ENCODE measurements at regions not wholly inside any gene's neighbourhood (a gene's known extent, or its start where the extent isn't known, plus 50 kb on each side); places are given as distances from the start of the nearest gene placed in this dataset.

GRCh38 chr2:204332706-204333105 is 212.6 kb upstream of the PARD3B start (continued):
- TF ChIP-seq ETS1 (IDR thresholded peaks at IDR 0.05), result no peak
- no peak for TF ChIP-seq POLR2AphosphoS5 (IDR thresholded peaks at IDR 0.05; ENCODE audit: low read depth)
- TF ChIP-seq EZH2phosphoT487 (IDR thresholded peaks at IDR 0.05; ENCODE audit: unreplicated experiment), result no peak
- no peak for TF ChIP-seq CREB1 (CRISPR knock-in tag; IDR thresholded peaks at IDR 0.05; ENCODE audit: low read depth)
- TF ChIP-seq JUNB (IDR thresholded peaks at IDR 0.05; ENCODE audit: unreplicated experiment), result no peak
- TF ChIP-seq EZH2 (IDR thresholded peaks at IDR 0.05; ENCODE audit: low read depth, unreplicated experiment), result no peak
- TF ChIP-seq, protein P1, sequence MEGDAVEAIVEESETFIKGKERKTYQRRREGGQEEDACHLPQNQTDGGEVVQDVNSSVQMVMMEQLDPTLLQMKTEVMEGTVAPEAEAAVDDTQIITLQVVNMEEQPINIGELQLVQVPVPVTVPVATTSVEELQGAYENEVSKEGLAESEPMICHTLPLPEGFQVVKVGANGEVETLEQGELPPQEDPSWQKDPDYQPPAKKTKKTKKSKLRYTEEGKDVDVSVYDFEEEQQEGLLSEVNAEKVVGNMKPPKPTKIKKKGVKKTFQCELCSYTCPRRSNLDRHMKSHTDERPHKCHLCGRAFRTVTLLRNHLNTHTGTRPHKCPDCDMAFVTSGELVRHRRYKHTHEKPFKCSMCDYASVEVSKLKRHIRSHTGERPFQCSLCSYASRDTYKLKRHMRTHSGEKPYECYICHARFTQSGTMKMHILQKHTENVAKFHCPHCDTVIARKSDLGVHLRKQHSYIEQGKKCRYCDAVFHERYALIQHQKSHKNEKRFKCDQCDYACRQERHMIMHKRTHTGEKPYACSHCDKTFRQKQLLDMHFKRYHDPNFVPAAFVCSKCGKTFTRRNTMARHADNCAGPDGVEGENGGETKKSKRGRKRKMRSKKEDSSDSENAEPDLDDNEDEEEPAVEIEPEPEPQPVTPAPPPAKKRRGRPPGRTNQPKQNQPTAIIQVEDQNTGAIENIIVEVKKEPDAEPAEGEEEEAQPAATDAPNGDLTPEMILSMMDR (conservative IDR thresholded peaks at IDR 0.05; ENCODE audit: low read depth in 2 of 2), result no peak

DNA sequence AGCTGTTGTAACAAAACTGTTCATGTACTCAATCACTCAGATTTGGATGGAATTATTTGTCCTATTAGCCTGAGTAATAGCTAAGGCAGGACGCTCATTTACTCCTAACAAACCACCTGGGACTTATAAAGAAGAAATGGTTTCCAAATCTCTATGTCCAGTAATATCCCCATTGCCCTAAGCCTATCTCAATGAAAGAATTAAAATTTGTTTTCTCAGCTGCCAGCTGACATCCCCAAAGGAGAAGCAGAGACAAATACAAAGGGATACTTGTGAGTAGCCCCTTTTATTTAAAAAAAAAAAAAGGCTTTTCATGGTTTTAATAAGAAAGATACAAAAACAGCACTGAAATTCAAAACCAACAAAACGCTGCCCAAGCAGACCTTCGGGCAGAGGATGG is 211.4 kb upstream of the PARD3B start:
- Mint-ChIP-seq H3K9me3 (no peaks in the 10 kb centered on the region), H3K27me3 (ENCODE audit: insufficient read depth, low read depth, poor library complexity) (no peaks in the 10 kb centered on the region), H3K27ac (no peak overlapping the region), H3K36me3 (ENCODE audit: low read depth) (no peaks in the 10 kb centered on the region), H3K4me3 (no peak overlapping the region), H3K4me1 (peaks cover 6% of the 10 kb centered on the region; the same call in 2 of the 3 replicates)
- Histone ChIP-seq H3F3A (replicated peaks; ENCODE audit: low read depth) (no peaks in the 10 kb centered on the region), H3K79me2 (replicated peaks; ENCODE audit: insufficient read depth) (no peaks in the 10 kb centered on the region), H3K4me1 (ENCODE audit: insufficient read depth) (peaks cover 2% of the 10 kb centered on the region), H2AFZ (no peak overlapping the region), H3K4me2 (no peak overlapping the region), H3K27me3 (ENCODE audit: insufficient read depth) (no peaks in the 10 kb centered on the region), H3K27ac (ENCODE audit: low read depth) (no peak overlapping the region), H3K4me3 (no peak overlapping the region), H3K36me3 (ENCODE audit: insufficient read depth) (no peaks in the 10 kb centered on the region), H3K9me2 (ENCODE audit: insufficient read depth) (no peaks in the 10 kb centered on the region), H4K20me1 (replicated peaks; ENCODE audit: insufficient read depth) (no peaks in the 10 kb centered on the region)
- no peak for DNase-seq (ENCODE audit: low spot score)
- ATAC-seq, result no peak
- TF ChIP-seq ETS1 (IDR thresholded peaks at IDR 0.05), result no peak
- TF ChIP-seq CREB1 (CRISPR knock-in tag; IDR thresholded peaks at IDR 0.05; ENCODE audit: low read depth), result no peak
- no peak for TF ChIP-seq ZNF114 (CRISPR knock-in tag; IDR thresholded peaks at IDR 0.05)
- TF ChIP-seq POLR2AphosphoS5 (IDR thresholded peaks at IDR 0.05; ENCODE audit: low read depth), result no peak
- TF ChIP-seq ZNF331 (CRISPR knock-in tag; IDR thresholded peaks at IDR 0.05; ENCODE audit: low read depth), result no peak
- no peak for TF ChIP-seq EZH2 (IDR thresholded peaks at IDR 0.05; ENCODE audit: low read depth, unreplicated experiment)
- no peak for TF ChIP-seq REST (IDR thresholded peaks at IDR 0.05; ENCODE audit: unreplicated experiment)
- no peak for TF ChIP-seq EZH2phosphoT487 (IDR thresholded peaks at IDR 0.05; ENCODE audit: unreplicated experiment)
- no peak for TF ChIP-seq JUNB (IDR thresholded peaks at IDR 0.05; ENCODE audit: unreplicated experiment)
- TF ChIP-seq ZNF462 (CRISPR knock-in tag; IDR thresholded peaks at IDR 0.05), result no peak

Measured in GM23338 (cell line).